HepG2 (cell line): ENCODE measurements at regions not wholly inside any gene's neighbourhood (a gene's known extent, or its start where the extent isn't known, plus 50 kb on each side); places are given as distances from the start of the nearest gene placed in this dataset.

Experiments used
- ATAC-seq: fragments of 200-7000 bp; cut with Tn5 transposase; 3 replicates; pipeline ENCODE4 v1.9.1; 2020; ENCODE audit warnings: mild to moderate bottlenecking, moderate library complexity
- BruUV-seq: library from RNA; stranded (reverse); fragments of 400-500 nt; replicated peaks from 2 replicates; lab custom pipeline; 2021; lab: Mats Ljungman, UMichigan
- CTCF ChIA-PET: fragments of 300-600 bp; formaldehyde crosslinking; extraction: SDS; loops from one replicate; lab custom pipeline; 2021; ENCODE audit warnings: low total read pairs, inconsistent platforms, low intra/inter-chr PET ratio; lab: Yijun Ruan, JAX
- POLR2A ChIA-PET: fragments of 350-600 bp; sonication (Branson Sonifier 250); formaldehyde crosslinking; loops from one replicate; lab custom pipeline; 2020; ENCODE audit warnings: antibody characterized with exemption, inconsistent platforms; lab: Yijun Ruan, JAX
- DNase-seq: peaks from one replicate; pipeline ENCODE4 v3.0.0-alpha.2; 2015; ENCODE audit warnings: low spot score
- FAIRE-seq: peaks from 3 replicates; lab custom pipeline; 2011; peaks lifted over from hg19 to GRCh38; lab: Jason Lieb, UNC
- H2AFZ ChIP-seq: one replicate; pipeline ENCODE4 v1.6.1; 2011; ENCODE audit warnings: low read length, inconsistent platforms
- H3K27ac ChIP-seq: fragments of 300-600 bp; 3 replicates; pipeline ENCODE4 v1.8.0; 2011; ENCODE audit warnings: mixed run types, mild to moderate bottlenecking, mixed read lengths, low read length, inconsistent platforms; ENCODE audit not compliant: insufficient read depth; ENCODE audit errors: extremely low read length
- H3K27me3 ChIP-seq, 2 experiments: fragments of 200-600 bp in 1 of 2; 2 replicates in 1 of 2; 3 replicates in 1 of 2; pipeline versions ENCODE4 v1.6.0 to v1.8.0; 2011; ENCODE audit warnings: low read length in 2 of 2, mild to moderate bottlenecking in 2 of 2, moderate library complexity in 2 of 2, inconsistent platforms in 1 of 2; ENCODE audit not compliant: insufficient read depth in 2 of 2, control insufficient read depth in 1 of 2
- H3K36me3 ChIP-seq, 2 experiments: fragments of 200-600 bp in 1 of 2; replicated peaks in 1 of 2; 2 replicates in 1 of 2; 3 replicates in 1 of 2; pipeline versions ENCODE4 v1.5.1 to v1.8.0; 2011; ENCODE audit warnings: low read length in 2 of 2, inconsistent platforms in 1 of 2; ENCODE audit not compliant: insufficient read depth in 2 of 2, control insufficient read depth in 1 of 2
- H3K4me1 ChIP-seq: 2 replicates; pipeline ENCODE4 v1.5.1; 2012; ENCODE audit warnings: low read length, inconsistent platforms; ENCODE audit not compliant: insufficient read depth
- H3K4me2 ChIP-seq: 2 replicates; pipeline ENCODE4 v1.6.0; 2011; ENCODE audit warnings: low read depth, low read length, inconsistent platforms
- H3K4me3 ChIP-seq, 3 experiments: fragments of 200-600 bp in 1 of 3; sonication (generic), shearing (Covaris generic) in 1 of 3; replicated peaks in 1 of 3; 2 replicates each; pipeline ENCODE4 v1.5.1; 2011 to 2016; ENCODE audit warnings: low read length in 3 of 3, inconsistent platforms in 2 of 3, low read depth in 2 of 3, mild to moderate bottlenecking in 2 of 3, control low read depth in 1 of 3, mixed read lengths in 1 of 3; ENCODE audit not compliant: insufficient read depth in 1 of 3
- H3K79me2 ChIP-seq: one replicate; pipeline ENCODE4 v1.6.1; 2011; ENCODE audit warnings: low read length, inconsistent platforms; ENCODE audit not compliant: insufficient read depth
- H3K9ac ChIP-seq: 2 replicates; pipeline ENCODE4 v1.6.0; 2011; ENCODE audit warnings: mild to moderate bottlenecking, low read depth, low read length, inconsistent platforms; ENCODE audit not compliant: insufficient read depth
- H3K9me3 ChIP-seq: 2 replicates; pipeline ENCODE4 v1.5.1; 2012; ENCODE audit warnings: mild to moderate bottlenecking, low read length
- H4K20me1 ChIP-seq: 2 replicates; pipeline ENCODE4 v1.6.0; 2011; ENCODE audit warnings: inconsistent platforms, mild to moderate bottlenecking, low read length, moderate library complexity; ENCODE audit not compliant: insufficient read depth
- BCL6 ChIP-seq: IDR thresholded peaks from 2 replicates; pipeline ENCODE4 v1.6.1; 2016; ENCODE audit warnings: missing genetic modification reagents, missing compliant biosample characterization
- BRD4 ChIP-seq: sonication (generic); formaldehyde crosslinking; IDR thresholded peaks from 2 replicates; pipeline ENCODE4 v1.4.0; 2020; ENCODE audit warnings: missing genetic modification reagents
- CBX1 ChIP-seq: IDR thresholded peaks from one replicate; pipeline ENCODE4 v1.6.1; 2016; ENCODE audit warnings: antibody characterized with exemption, low read depth
- ELK4 ChIP-seq: sonication (generic); formaldehyde crosslinking; IDR thresholded peaks from 2 replicates; pipeline ENCODE4 v1.9.0; 2021; ENCODE audit warnings: missing genetic modification reagents, borderline replicate concordance
- KMT2B ChIP-seq: IDR thresholded peaks from 2 replicates; pipeline ENCODE4 v1.6.1; 2016; ENCODE audit warnings: missing genetic modification reagents, missing compliant biosample characterization
- NFE2 ChIP-seq: sonication (generic); formaldehyde crosslinking; IDR thresholded peaks from 2 replicates; pipeline ENCODE4 v1.4.0; 2020; ENCODE audit warnings: missing genetic modification reagents
- SKI ChIP-seq: fragments of 450-650 bp; IDR thresholded peaks from one replicate; pipeline ENCODE4 v1.6.1; 2018; ENCODE audit warnings: mild to moderate bottlenecking; ENCODE audit not compliant: partially characterized antibody
- TEF ChIP-seq: sonication (generic); formaldehyde crosslinking; IDR thresholded peaks from 2 replicates; pipeline ENCODE4 v1.5.0; 2020; ENCODE audit warnings: missing genetic modification reagents
- U2AF2 ChIP-seq: fragments of 200-400 bp; formaldehyde crosslinking; IDR thresholded peaks from 2 replicates; pipeline ENCODE4 v1.6.1; 2017; ENCODE audit warnings: low read depth, mild to moderate bottlenecking, low read length
- ZNF253 ChIP-seq: sonication (generic); formaldehyde crosslinking; IDR thresholded peaks from 2 replicates; pipeline ENCODE4 v1.8.0; 2022; ENCODE audit warnings: mild to moderate bottlenecking, missing genetic modification reagents, borderline replicate concordance
- ZNF333 ChIP-seq: sonication (generic); formaldehyde crosslinking; IDR thresholded peaks from 2 replicates; pipeline ENCODE4 v1.4.0; 2020; ENCODE audit warnings: mild to moderate bottlenecking, missing genetic modification reagents, borderline replicate concordance
- ZNF780A ChIP-seq: sonication (generic); formaldehyde crosslinking; IDR thresholded peaks from 2 replicates; pipeline ENCODE4 v1.8.0; 2022; ENCODE audit warnings: mild to moderate bottlenecking, missing genetic modification reagents, moderate library complexity
- ZNF816 ChIP-seq: sonication (generic); formaldehyde crosslinking; IDR thresholded peaks from 2 replicates; pipeline ENCODE4 v1.8.0; 2022; ENCODE audit warnings: missing genetic modification reagents, mild to moderate bottlenecking, borderline replicate concordance
- WGBS: methylation state at CpG from one replicate; pipeline ENCODE4 v1.1.6; 2017; ENCODE audit warnings: low lambda C conversion rate; 5-methylcytosine and 5-hydroxymethylcytosine counted together
- in situ Hi-C: cut with HindIII; loops from 2 replicates; pipeline ENCODE4 v1.10.0; 2017; ENCODE audit warnings: low pct_unique_long_range_greater_than_20kb; ENCODE audit not compliant: extremely low pct_ligation_motif_present
- intact Hi-C: fragments of 100-400 bp; cut with micrococcal nuclease; formaldehyde crosslinking; loops from one replicate; pipeline ENCODE4 v1.10.0; 2022; ENCODE audit not compliant: unreplicated experiment

- BruUV-seq, result no TSS peak
- H3K36me3 ChIP-seq, result no peaks in the 10 kb centered on the region
- no peak overlapping the region for H3K4me3 ChIP-seq
- intact Hi-C loops, result no loop called here
- H3K79me2 ChIP-seq, result no peaks in the 10 kb centered on the region
- FAIRE-seq (no peak), DNase-seq (no peak), ATAC-seq (peak; percentile 37; the same call in 2 of the 3 replicates)
- TF ChIP-seq KMT2B (CRISPR knock-in tag) (no peak), SKI (no peak), CBX1 (no peak), ZNF253 (CRISPR knock-in tag) (no peak), BRD4 (CRISPR knock-in tag) (no peak), BCL6 (CRISPR knock-in tag) (no peak), TEF (CRISPR knock-in tag) (no peak), NFE2 (CRISPR knock-in tag) (no peak), ELK4 (no peak), ZNF780A (CRISPR knock-in tag) (no peak), U2AF2 (no peak), ZNF816 (no peak), ZNF333 (CRISPR knock-in tag) (no peak)
- ChIA-PET CTCF (no interaction called here), POLR2A (no interaction called here)
- no peak overlapping the region for H2AFZ ChIP-seq
- H3K4me2 ChIP-seq, result no peak overlapping the region
- in situ Hi-C loops, result no loop called here
- no peaks in the 10 kb centered on the region for H3K27me3 ChIP-seq
- H4K20me1 ChIP-seq, result no peaks in the 10 kb centered on the region
- H3K27ac ChIP-seq, result no peak overlapping the region
- 4% methylated on average over 18 of the region's 18 CpGs for WGBS
- no peaks in the 10 kb centered on the region for H3K4me1 ChIP-seq
- H3K9ac ChIP-seq, result no peak overlapping the region
- peaks cover 97% of the 10 kb centered on the region for H3K9me3 ChIP-seq
These were observed 2275.5 kb downstream of the TP53TG3F start for GRCh38 chr16:35734728-35735402.
